IMR-90 (cell line): ENCODE measurements at regions not wholly inside any gene's neighbourhood (a gene's known extent, or its start where the extent isn't known, plus 50 kb on each side); places are given as distances from the start of the nearest gene placed in this dataset.

ENCODE experiments used
- ATAC-seq: fragments of 200-7000 bp; cut with Tn5 transposase; 2 replicates; pipeline ENCODE4 v1.9.1; 2020; ENCODE audit warnings: low read depth, mild to moderate bottlenecking, moderate library complexity
- BruUV-seq: library from RNA; stranded (reverse); fragments of 400-500 nt; replicated peaks from 2 replicates; lab custom pipeline; 2021; lab: Mats Ljungman, UMichigan
- CTCF ChIA-PET: fragments of 300-600 bp; formaldehyde crosslinking; extraction: SDS; loops from one replicate; lab custom pipeline; 2021; ENCODE audit warnings: antibody characterized with exemption; lab: Yijun Ruan, JAX
- POLR2A ChIA-PET: fragments of 300-600 bp; sonication (Branson Sonifier 250); formaldehyde crosslinking; loops from one replicate; lab custom pipeline; 2022; ENCODE audit warnings: antibody characterized with exemption; ENCODE audit not compliant: unreplicated experiment; lab: Charles Lee
- DNase-seq: peaks from one replicate; pipeline ENCODE4 v3.0.0; 2013
- H2AFZ ChIP-seq: replicated peaks from 2 replicates; pipeline ENCODE3; 2013; ENCODE audit warnings: low read length, mild to moderate bottlenecking; ENCODE audit not compliant: poor library complexity
- H2AK5ac ChIP-seq: 2 replicates; pipeline ENCODE4 v1.6.1; 2013; ENCODE audit warnings: low read depth, low read length, inconsistent platforms
- H2AK9ac ChIP-seq: replicated peaks from 2 replicates; pipeline ENCODE3; 2013; ENCODE audit warnings: mild to moderate bottlenecking, low read depth, low read length, moderate library complexity; ENCODE audit not compliant: poor library complexity
- H2BK120ac ChIP-seq: 2 replicates; pipeline ENCODE4 v1.6.1; 2013; ENCODE audit warnings: low read depth, low read length, inconsistent platforms
- H2BK15ac ChIP-seq: 3 replicates; pipeline ENCODE4 v1.6.1; 2013; ENCODE audit warnings: low read depth, low read length, inconsistent platforms
- H2BK20ac ChIP-seq: 2 replicates; pipeline ENCODE4 v1.6.1; 2013; ENCODE audit warnings: low read depth, mild to moderate bottlenecking, inconsistent platforms, low read length, moderate library complexity
- H2BK5ac ChIP-seq: 2 replicates; pipeline ENCODE4 v1.6.1; 2013; ENCODE audit warnings: mild to moderate bottlenecking, low read depth, low read length, inconsistent platforms; ENCODE audit not compliant: poor library complexity, severe bottlenecking
- H3K14ac ChIP-seq: replicated peaks from 2 replicates; pipeline ENCODE4 v1.6.1; 2013; ENCODE audit warnings: low read depth, low read length, inconsistent platforms
- H3K18ac ChIP-seq: 2 replicates; pipeline ENCODE4 v1.6.1; 2013; ENCODE audit warnings: low read depth, low read length, control low read depth
- H3K23ac ChIP-seq: 2 replicates; pipeline ENCODE4 v1.6.1; 2013; ENCODE audit warnings: low read depth, low read length, inconsistent platforms
- H3K27ac ChIP-seq: 2 replicates; pipeline ENCODE4 v1.5.1; 2013; ENCODE audit warnings: mild to moderate bottlenecking, control low read depth, low read length; ENCODE audit not compliant: insufficient read depth
- H3K27me3 ChIP-seq: 2 replicates; pipeline ENCODE4 v1.6.1; 2013; ENCODE audit warnings: low read length; ENCODE audit not compliant: control insufficient read depth, insufficient read depth
- H3K36me3 ChIP-seq: 2 replicates; pipeline ENCODE4 v1.6.1; 2013; ENCODE audit warnings: low read length, mixed read lengths; ENCODE audit not compliant: control insufficient read depth, insufficient read depth
- H3K4ac ChIP-seq: 2 replicates; pipeline ENCODE4 v1.6.1; 2013; ENCODE audit warnings: low read depth, low read length, inconsistent platforms
- H3K4me1 ChIP-seq: 2 replicates; pipeline ENCODE4 v1.6.1; 2013; ENCODE audit warnings: low read length, mixed read lengths; ENCODE audit not compliant: control insufficient read depth, insufficient read depth
- H3K4me2 ChIP-seq: 2 replicates; pipeline ENCODE4 v1.6.1; 2013; ENCODE audit warnings: low read depth, mild to moderate bottlenecking, control low read depth, low read length, moderate library complexity
- H3K4me3 ChIP-seq: 2 replicates; pipeline ENCODE4 v1.5.1; 2013; ENCODE audit warnings: low read depth, mild to moderate bottlenecking, control low read depth, low read length, moderate library complexity; ENCODE audit not compliant: insufficient read depth
- H3K56ac ChIP-seq: 2 replicates; pipeline ENCODE4 v1.6.1; 2013; ENCODE audit warnings: low read length, inconsistent platforms; ENCODE audit not compliant: insufficient read depth; ENCODE audit errors: extremely low read depth
- H3K79me1 ChIP-seq, 2 experiments: 2 replicates each; pipeline ENCODE4 v1.6.1; 2013; ENCODE audit warnings: low read length in 2 of 2, inconsistent platforms in 1 of 2, low read depth in 1 of 2
- H3K9ac ChIP-seq: 2 replicates; pipeline ENCODE4 v1.6.1; 2013; ENCODE audit warnings: low read depth, low read length, control low read depth
- H3K9me1 ChIP-seq: 2 replicates; pipeline ENCODE4 v1.6.1; 2013; ENCODE audit warnings: low read length, inconsistent platforms; ENCODE audit not compliant: insufficient read depth
- H3K9me3 ChIP-seq: 2 replicates; pipeline ENCODE4 v1.6.1; 2013; ENCODE audit warnings: low read length; ENCODE audit not compliant: control insufficient read depth, insufficient read depth
- H4K20me1 ChIP-seq: 2 replicates; pipeline ENCODE4 v1.6.1; 2013; ENCODE audit warnings: low read length, inconsistent platforms; ENCODE audit not compliant: insufficient read depth
- H4K5ac ChIP-seq: 2 replicates; pipeline ENCODE4 v1.6.1; 2013; ENCODE audit warnings: mild to moderate bottlenecking, low read depth, low read length, control low read depth
- H4K8ac ChIP-seq, 2 experiments: 2 replicates each; pipeline ENCODE4 v1.6.1; 2013; ENCODE audit warnings: low read depth in 2 of 2, low read length in 2 of 2, control low read depth in 1 of 2, inconsistent platforms in 1 of 2
- H4K91ac ChIP-seq: 2 replicates; pipeline ENCODE4 v1.6.1; 2013; ENCODE audit warnings: low read depth, low read length, inconsistent platforms; ENCODE audit not compliant: insufficient read depth
- POLR2A ChIP-seq: IDR thresholded peaks from 2 replicates; pipeline ENCODE4 v1.6.1; 2012; ENCODE audit warnings: mild to moderate bottlenecking, low read depth, low read length
- RAD21 ChIP-seq: IDR thresholded peaks from 2 replicates; pipeline ENCODE4 v1.6.1; 2012; ENCODE audit warnings: low read length, improper control_type of control experiment
- RCOR1 ChIP-seq: IDR thresholded peaks from 2 replicates; pipeline ENCODE4 v1.6.1; 2012; ENCODE audit warnings: mild to moderate bottlenecking, low read length, improper control_type of control experiment; ENCODE audit not compliant: insufficient replicate concordance
- RFX5 ChIP-seq: IDR thresholded peaks from 2 replicates; pipeline ENCODE4 v1.8.0; 2012; ENCODE audit warnings: low read depth, mild to moderate bottlenecking, low read length, moderate library complexity
- SMC3 ChIP-seq: fragments of 150-350 bp; IDR thresholded peaks from 2 replicates; pipeline ENCODE4 v1.6.1; 2016; ENCODE audit warnings: low read depth, mild to moderate bottlenecking, antibody characterized with exemption, low read length, moderate library complexity
- WGBS, 2 experiments: methylation state at CpG; one replicate each; pipeline versions ENCODE4 v1.1.5 to v1.1.7; 2013; ENCODE audit warnings: missing lambda C conversion rate in 2 of 2; ENCODE audit not compliant: insufficient read length in 1 of 2; ENCODE audit errors: extremely low coverage in 2 of 2; 5-methylcytosine and 5-hydroxymethylcytosine counted together
- dilution Hi-C: fragments of 300-500 bp; cut with HindIII; formaldehyde crosslinking; loops from one replicate; pipeline ENCODE4 v1.14.3; 2018; ENCODE audit warnings: low sequenced_read_pairs; ENCODE audit not compliant: unreplicated experiment
- in situ Hi-C: fragments of 300-500 bp; cut with MboI; formaldehyde crosslinking; loops from 3 replicates; pipeline ENCODE4 v1.14.3; 2019; ENCODE audit warnings: low sequenced_read_pairs, inconsistent platforms, mixed read lengths
- intact Hi-C: fragments of 100-400 bp; cut with micrococcal nuclease; formaldehyde crosslinking; loops from 2 replicates; pipeline ENCODE4 v1.10.0; 2022

DNA sequence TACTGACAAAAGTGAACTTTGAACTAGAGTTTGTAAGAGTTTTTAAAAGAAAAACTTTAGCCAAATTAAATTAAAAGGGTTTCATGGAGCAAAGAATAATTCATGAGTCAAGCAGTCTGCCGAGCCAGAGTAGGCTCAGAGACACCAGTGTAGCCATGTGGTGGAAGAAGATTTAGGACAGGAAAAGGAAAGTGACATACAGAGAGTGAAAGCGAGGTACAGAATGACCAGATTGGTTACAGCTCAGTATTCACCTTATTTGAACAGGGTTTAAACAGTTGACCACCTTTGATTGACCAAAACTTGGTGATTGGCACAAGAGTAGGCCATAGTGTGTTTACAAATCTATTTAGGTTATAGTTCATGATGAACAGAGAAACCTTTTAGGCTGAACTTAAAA is 377.8 kb downstream of the KLHL4 start:
- no peak overlapping the region for H3K4me3 ChIP-seq
- H3K79me1 ChIP-seq = no peaks in the 10 kb centered on the region
- WGBS, 2 experiments = no CpG with 5 or more reads among the region's 2 CpGs
- H2BK20ac ChIP-seq = no peak overlapping the region
- H4K91ac ChIP-seq = no peak overlapping the region
- H2BK120ac ChIP-seq = no peak overlapping the region
- H3K9ac ChIP-seq = no peak overlapping the region
- no peak overlapping the region for H3K4ac ChIP-seq
- no peaks in the 10 kb centered on the region for H3K36me3 ChIP-seq
- no peak overlapping the region for H3K23ac ChIP-seq
- H3K4me2 ChIP-seq = no peak overlapping the region
- ChIA-PET CTCF (no interaction called here), POLR2A (no interaction called here)
- ATAC-seq (no peak), DNase-seq (no peak)
- no peak overlapping the region for H2BK5ac ChIP-seq
- in situ Hi-C loops (no loop called here), dilution Hi-C loops (no loop called here), intact Hi-C loops (no loop called here)
- H3K14ac ChIP-seq = no peak overlapping the region
- H4K20me1 ChIP-seq = no peaks in the 10 kb centered on the region
- H4K5ac ChIP-seq = no peak overlapping the region
- no peak overlapping the region for H2BK15ac ChIP-seq
- no peak overlapping the region for H3K56ac ChIP-seq
- no peak overlapping the region for H2AK9ac ChIP-seq
- H3K9me1 ChIP-seq = no peaks in the 10 kb centered on the region
- TF ChIP-seq RCOR1 (no peak), RAD21 (no peak), RFX5 (no peak), POLR2A (no peak), SMC3 (no peak)
- no TSS peak for BruUV-seq
- no peak overlapping the region for H4K8ac ChIP-seq
- H2AK5ac ChIP-seq = no peak overlapping the region
- no peak overlapping the region for H3K27ac ChIP-seq
- H3K4me1 ChIP-seq = no peaks in the 10 kb centered on the region
- H2AFZ ChIP-seq = no peak overlapping the region
- no peaks in the 10 kb centered on the region for H3K9me3 ChIP-seq
- no peaks in the 10 kb centered on the region for H3K27me3 ChIP-seq
- no peak overlapping the region for H3K18ac ChIP-seq
